HG02970 (cell line): ENCODE measurements at regions not wholly inside any gene's neighbourhood (a gene's known extent, or its start where the extent isn't known, plus 50 kb on each side); places are given as distances from the start of the nearest gene placed in this dataset.

Experiments used
- ATAC-seq: cut with Tn5 transposase; IDR thresholded peaks from one replicate; pipeline ENCODE4 v1.9.1; 2021; ENCODE audit warnings: mild to moderate bottlenecking, moderate library complexity, moderate number of reproducible peaks; ENCODE audit not compliant: unreplicated experiment, low FRiP score

GRCh38 chr4:178457286-178457685, 1015.0 kb upstream of the AGA start:
- ATAC-seq, result no peak

GRCh38 chr4:178462710-178463109, 1020.5 kb upstream of the AGA start:
- no peak for ATAC-seq

GRCh38 chr4:178463747-178464146, 1021.5 kb upstream of the AGA start:
- no peak for ATAC-seq

DNA sequence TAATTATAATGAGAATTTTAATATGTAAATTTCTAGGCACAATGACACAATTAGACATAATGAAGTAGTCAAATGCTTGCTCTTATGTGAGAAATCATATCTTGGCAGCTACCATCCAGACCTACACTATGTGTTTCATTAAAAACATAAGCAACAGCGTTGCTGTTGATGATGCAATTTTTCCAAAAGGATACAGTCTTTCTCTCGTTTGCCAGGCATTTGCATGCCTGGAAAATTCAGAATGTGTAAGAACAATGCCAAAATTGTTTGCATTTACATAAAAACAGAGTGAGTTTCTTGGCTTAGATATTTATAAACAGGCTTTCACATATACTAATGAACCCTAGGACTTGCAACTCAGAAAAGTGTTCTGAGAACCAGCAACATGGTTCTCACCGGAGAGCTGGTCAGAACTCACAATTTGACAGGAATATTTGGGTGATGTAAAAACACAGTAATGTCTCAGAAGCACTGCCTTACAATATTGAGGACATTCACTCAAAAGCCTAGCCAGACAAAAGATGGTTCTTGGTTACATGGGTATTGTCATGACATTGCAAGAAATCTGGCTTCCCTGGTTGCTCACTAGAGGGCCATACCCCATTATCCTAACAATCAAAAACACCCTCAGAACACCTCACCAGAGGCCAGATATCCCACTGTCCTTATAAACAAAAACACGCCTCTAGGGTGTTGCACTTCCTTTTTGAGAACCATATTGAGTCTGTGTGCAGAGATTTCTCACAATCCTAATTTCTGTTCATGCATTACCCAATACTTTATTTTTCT, 1029.0 kb upstream of the AGA start:
- ATAC-seq, result no peak

- no peak for ATAC-seq
These were observed 1029.8 kb upstream of the AGA start for GRCh38 chr4:178471994-178472393.

GRCh38 chr4:178480105-178480504, 1037.9 kb upstream of the AGA start:
- no peak for ATAC-seq

GRCh38 chr4:178480881-178481280, 1038.6 kb upstream of the AGA start:
- no peak for ATAC-seq

DNA sequence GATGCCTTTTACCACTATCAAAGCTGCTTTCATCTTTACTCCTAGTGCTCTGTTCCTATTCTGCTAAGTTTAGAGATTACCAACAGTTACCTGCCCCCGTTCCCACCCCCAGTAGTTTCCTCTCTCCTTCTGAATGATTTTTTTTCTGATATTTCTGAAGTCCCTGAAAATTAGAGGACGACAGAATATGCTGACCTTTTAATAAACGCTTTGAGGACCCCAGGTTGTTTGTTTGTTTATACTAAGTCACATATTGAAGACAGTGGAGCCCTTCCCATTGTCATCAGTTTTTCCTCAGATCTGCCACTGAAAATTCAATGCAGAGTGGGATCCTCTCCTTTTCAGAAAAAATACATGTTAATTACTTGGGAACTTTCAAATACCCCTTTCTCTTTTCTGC, 1039.3 kb upstream of the AGA start:
- ATAC-seq, result no peak

GRCh38 chr4:178523038-178523437, 1080.8 kb upstream of the AGA start:
- no peak for ATAC-seq

- ATAC-seq, result no peak
These were observed 1093.8 kb upstream of the AGA start for GRCh38 chr4:178535939-178536579.

GRCh38 chr4:178553201-178553600, 1111.0 kb upstream of the AGA start:
- no peak for ATAC-seq

DNA sequence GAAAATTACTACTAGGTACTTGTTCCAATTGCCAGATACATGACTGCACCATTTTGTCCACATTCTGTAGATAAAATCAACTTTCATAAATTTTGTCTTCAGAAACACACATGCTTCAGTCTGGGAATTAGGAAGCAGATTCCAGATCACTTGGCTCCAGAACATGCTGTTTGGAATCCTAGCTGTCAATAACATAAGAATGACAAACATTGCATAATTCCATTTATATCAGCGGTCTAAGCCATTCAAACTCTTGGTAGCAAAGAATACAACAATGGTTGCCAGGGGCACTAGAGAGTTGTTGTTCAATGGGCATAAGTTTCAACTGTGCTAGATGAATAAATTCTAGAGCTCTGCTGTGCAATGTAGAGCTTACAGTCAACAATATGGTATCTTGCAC, 1112.1 kb upstream of the AGA start:
- ATAC-seq, result no peak

GRCh38 chr4:178556796-178557195, 1114.6 kb upstream of the AGA start:
- no peak for ATAC-seq

DNA sequence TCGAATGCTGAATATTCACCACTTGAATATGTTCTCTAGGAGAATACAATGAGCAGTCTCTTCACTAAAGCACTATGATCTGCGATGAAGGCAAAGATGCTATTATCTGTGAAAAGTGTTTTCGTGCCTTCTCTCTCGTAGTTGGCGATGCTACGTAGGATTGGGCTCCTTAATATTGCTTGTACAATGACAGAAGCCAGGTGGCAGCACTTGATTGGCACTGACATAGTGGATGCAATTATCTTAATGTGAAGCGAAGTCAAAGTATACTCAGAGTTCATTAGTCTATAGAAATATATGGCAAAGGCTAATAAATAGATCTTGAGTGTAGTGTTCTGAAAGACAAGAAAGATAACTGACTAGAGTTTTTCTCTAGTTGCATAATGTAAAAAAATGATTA, 1135.7 kb upstream of the AGA start:
- ATAC-seq, result no peak

DNA sequence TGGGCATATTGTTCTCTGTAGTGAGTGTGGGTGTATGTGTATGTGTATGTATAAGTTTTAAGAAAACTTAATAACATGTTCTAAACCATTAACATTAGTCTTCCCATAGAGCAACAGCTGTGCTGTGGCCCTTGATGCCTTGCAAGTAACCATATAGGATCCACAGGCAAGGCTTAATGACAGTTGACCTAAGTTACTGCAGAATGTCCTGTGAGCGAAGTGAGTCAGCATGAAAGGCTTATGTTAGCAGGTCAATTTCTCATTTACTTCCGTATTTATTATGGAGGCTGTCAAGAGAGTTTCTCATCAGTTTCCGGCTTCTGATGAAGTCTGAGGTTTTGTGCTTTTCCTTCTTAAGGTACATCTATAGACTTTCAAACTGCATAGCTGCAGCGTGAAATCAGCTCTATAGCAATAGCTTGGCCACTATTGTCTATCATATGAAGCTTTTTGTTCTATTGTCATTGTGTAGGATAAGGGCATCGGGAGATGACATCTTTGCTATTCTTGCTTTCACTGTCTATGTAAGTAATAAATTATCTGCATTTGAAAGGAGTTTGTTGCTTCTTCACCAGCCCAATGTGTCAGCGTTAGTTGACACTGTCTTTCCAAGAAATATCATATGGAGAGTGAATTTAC, 1153.4 kb upstream of the AGA start:
- ATAC-seq, result no peak

- ATAC-seq, result no peak
These were observed 1156.4 kb upstream of the AGA start for GRCh38 chr4:178598672-178599071.

- ATAC-seq, result no peak
These were observed 1157.3 kb upstream of the AGA start for GRCh38 chr4:178599521-178599920.

DNA sequence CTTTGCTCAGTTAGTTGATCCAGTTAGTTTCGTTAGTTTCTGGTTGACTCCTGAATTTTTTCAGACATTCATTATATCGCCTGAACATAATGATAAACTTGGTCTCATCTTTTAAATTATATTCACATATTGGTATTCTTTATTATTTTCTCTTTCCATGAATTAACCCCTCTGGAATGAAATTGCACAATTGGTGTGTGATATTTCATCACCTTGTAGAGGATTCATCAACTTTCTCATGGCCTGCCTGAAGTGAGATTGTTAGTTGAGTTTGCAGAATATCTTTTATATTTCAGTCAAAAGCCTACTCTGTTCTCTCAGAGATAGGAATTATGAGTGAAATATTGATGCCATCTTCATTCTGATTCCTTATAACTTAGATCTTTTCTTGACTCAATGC, 1160.6 kb upstream of the AGA start:
- ATAC-seq, result no peak

DNA sequence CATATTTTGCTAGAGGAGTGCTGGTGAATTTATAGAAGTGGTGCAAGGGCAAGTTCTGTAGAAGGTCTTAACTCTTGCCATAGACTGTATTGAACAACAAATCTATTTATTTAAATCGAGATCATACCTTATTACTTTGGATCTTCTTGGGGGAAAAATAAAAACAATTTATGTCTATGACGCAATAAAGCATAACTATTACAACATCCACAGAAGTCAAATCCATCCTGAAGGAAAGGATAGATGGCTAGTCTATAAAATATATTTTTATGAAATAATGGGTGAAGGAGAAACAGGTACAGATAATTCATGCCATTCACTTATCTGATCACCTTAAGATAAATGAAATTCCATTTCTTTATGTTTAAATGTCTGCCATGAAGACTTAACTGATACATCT, 1168.8 kb upstream of the AGA start:
- ATAC-seq, result no peak

DNA sequence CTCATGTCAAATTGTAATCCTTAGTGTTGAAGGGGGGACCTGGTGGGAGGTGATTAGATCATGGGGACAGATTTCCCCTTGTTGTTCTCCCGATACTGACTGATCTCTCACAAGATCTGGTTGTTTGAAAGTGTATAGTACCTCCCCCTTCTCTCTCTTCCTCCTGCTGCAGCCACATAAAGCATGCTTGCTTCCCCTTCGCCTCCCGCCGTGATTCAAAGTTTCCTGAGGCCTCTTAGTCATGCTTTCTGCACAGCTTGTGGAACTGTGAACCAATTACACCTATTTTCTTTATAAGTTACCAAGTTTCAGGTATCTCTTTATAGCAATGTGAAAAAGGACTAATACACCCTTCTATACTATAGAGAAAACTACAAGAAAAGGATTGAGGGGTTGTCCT, 1170.5 kb upstream of the AGA start:
- no peak for ATAC-seq

DNA sequence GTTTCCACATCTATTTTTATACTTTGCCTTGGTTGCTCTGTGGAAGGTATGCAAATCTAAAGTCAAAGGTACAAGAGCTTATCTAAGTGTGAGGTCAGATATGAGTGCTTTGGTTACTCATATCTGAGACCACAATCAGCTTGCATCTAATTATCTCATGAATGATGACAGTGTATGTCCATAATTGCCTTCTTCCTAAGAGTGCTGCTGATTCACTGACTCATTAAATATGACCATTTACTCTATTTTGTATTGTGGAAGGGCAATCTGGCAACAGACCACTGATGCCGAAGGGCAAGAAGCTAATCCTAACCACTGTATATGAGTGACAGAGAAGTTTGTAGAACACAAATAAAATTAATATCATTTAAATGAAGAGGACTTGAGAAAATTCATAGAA, 1190.2 kb upstream of the AGA start:
- no peak for ATAC-seq

DNA sequence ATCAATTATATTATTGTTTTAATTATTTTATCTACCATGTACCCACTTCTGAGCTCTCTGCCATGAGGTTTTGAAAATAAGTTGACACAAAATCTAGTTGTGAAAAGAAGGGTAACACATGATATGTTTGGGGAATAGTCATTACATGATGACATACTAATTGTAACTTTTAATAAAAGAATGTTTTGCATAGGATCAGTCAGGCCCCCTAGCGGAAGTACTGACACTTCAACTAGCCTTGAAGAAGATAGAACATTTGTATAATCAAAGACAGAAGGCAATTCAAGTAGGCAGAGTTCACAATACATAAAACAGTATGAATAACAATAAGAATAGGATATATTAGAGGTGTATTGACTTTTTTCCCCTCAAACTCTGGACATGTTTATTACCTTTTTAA, 1191.0 kb upstream of the AGA start:
- ATAC-seq, result no peak
